ENCODE measurements at regions not wholly inside any gene's neighbourhood (a gene's known extent, or its start where the extent isn't known, plus 50 kb on each side); places are given as distances from the start of the nearest gene placed in this dataset.

DNA sequence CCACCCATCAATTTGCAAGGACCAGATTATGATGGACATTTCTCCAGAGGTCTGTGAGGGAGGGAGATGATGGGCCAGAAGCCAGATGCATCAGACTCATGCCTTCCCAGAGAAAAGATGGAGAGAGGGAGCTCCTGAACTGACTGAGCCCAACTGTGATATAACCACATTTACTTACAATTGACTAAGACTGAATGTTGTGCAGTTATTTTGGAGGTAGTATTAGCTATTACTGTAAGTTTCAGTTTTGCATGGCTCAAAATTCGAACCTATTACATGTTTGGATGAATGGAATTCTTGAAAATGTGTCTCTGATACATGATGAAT is 211.1 kb upstream of the SFSWAP start:
- H3K36me3 Mint-ChIP-seq, result no peaks in the 10 kb centered on the region
- Histone ChIP-seq H3K27ac (no peak overlapping the region), H3K4me2 (no peak overlapping the region), H4K20me1 (ENCODE audit: low read depth) (no peaks in the 10 kb centered on the region), H3F3A (ENCODE audit: low read depth) (no peaks in the 10 kb centered on the region), H3K27me3 (no peaks in the 10 kb centered on the region), H3K4me1 (no peaks in the 10 kb centered on the region), H3K36me3 (no peaks in the 10 kb centered on the region), H3K79me2 (ENCODE audit: low read depth) (no peaks in the 10 kb centered on the region), H3K9ac (no peak overlapping the region), H3K9me3 (ENCODE audit: low read depth) (no peaks in the 10 kb centered on the region), H2AFZ (replicated peaks) (no peak overlapping the region), H3K4me3 (no peak overlapping the region)
- H3K27ac Mint-ChIP-seq, result no peak overlapping the region
- H3K9me3 Mint-ChIP-seq, result no peaks in the 10 kb centered on the region
- H3K4me1 Mint-ChIP-seq, result no peaks in the 10 kb centered on the region
- peaks cover 2% of the 10 kb centered on the region for H3K27me3 Mint-ChIP-seq (ENCODE audit: insufficient read depth, low read depth)
- no peak for DNase-seq (ENCODE audit: low spot score)
- TF ChIP-seq EZH2 (IDR thresholded peaks at IDR 0.05), result no peak
- TF ChIP-seq, protein P1, sequence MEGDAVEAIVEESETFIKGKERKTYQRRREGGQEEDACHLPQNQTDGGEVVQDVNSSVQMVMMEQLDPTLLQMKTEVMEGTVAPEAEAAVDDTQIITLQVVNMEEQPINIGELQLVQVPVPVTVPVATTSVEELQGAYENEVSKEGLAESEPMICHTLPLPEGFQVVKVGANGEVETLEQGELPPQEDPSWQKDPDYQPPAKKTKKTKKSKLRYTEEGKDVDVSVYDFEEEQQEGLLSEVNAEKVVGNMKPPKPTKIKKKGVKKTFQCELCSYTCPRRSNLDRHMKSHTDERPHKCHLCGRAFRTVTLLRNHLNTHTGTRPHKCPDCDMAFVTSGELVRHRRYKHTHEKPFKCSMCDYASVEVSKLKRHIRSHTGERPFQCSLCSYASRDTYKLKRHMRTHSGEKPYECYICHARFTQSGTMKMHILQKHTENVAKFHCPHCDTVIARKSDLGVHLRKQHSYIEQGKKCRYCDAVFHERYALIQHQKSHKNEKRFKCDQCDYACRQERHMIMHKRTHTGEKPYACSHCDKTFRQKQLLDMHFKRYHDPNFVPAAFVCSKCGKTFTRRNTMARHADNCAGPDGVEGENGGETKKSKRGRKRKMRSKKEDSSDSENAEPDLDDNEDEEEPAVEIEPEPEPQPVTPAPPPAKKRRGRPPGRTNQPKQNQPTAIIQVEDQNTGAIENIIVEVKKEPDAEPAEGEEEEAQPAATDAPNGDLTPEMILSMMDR (IDR thresholded peaks at IDR 0.05), result no peak
- no peak for TF ChIP-seq EZH2phosphoT487 (IDR thresholded peaks at IDR 0.05)
- H3K4me3 Mint-ChIP-seq, result no peak overlapping the region

DNA sequence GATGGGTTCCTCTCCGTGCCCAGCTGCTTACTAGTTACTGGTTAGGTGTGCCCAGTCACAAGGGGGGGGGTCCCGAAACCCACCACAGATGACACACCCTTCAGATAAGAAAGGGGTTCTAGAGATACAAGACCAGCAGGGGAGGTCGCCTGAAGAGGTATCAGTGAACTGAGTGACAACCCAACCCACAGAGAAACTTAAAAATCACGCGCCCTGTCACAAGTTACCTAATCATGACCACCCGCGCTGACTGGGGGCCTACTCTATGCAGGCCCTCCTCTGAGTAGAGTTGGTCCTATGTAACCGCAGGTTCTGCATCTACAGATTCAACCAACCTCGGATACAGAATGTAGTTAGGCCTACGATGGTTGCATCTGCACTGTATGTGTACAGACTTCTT is 210.3 kb upstream of the SFSWAP start:
- Histone ChIP-seq H3K27ac (no peak overlapping the region), H3K36me3 (no peaks in the 10 kb centered on the region), H4K20me1 (ENCODE audit: low read depth) (no peaks in the 10 kb centered on the region), H3K9me3 (ENCODE audit: low read depth) (no peaks in the 10 kb centered on the region), H3K9ac (no peak overlapping the region), H3K4me3 (no peak overlapping the region), H3K79me2 (ENCODE audit: low read depth) (no peaks in the 10 kb centered on the region), H3K27me3 (no peaks in the 10 kb centered on the region), H2AFZ (replicated peaks) (no peak overlapping the region), H3F3A (ENCODE audit: low read depth) (no peaks in the 10 kb centered on the region), H3K4me1 (no peaks in the 10 kb centered on the region), H3K4me2 (no peak overlapping the region)
- no peak overlapping the region for H3K4me3 Mint-ChIP-seq
- no peaks in the 10 kb centered on the region for H3K9me3 Mint-ChIP-seq
- TF ChIP-seq EZH2 (IDR thresholded peaks at IDR 0.05), result no peak
- no peak for TF ChIP-seq EZH2phosphoT487 (IDR thresholded peaks at IDR 0.05)
- TF ChIP-seq, protein P1 (IDR thresholded peaks at IDR 0.05), result no peak
- H3K27ac Mint-ChIP-seq, result no peak overlapping the region
- H3K27me3 Mint-ChIP-seq (ENCODE audit: insufficient read depth, low read depth), result peaks cover 2% of the 10 kb centered on the region
- H3K36me3 Mint-ChIP-seq, result no peaks in the 10 kb centered on the region
- H3K4me1 Mint-ChIP-seq, result no peaks in the 10 kb centered on the region
- no peak for DNase-seq (ENCODE audit: low spot score)

DNA sequence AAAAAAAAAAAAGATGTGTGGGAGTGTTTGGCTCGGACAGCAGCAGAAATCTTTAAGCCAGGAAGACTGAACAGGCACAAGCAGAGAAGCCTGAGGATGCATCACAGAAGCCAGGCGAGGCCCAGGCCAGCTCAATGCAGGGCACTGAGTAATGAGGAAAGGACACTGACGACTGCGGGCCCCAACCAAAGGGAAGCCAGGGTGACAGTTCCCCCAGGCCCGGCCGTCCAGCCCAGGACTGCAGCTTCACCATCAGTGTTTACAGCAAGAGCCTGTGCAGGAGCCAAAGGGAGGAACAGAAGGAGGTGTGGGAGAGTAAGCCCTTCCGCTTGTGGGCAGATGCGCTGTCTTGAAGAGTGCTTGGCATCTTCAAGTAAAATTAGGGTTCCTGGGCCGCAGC is 205.3 kb upstream of the SFSWAP start:
- H3K36me3 ChIP-seq, result no peaks in the 10 kb centered on the region
- no peak overlapping the region for H3K4me3 Mint-ChIP-seq
- no peak for TF ChIP-seq EZH2 (IDR thresholded peaks at IDR 0.05)
- no peak for TF ChIP-seq EZH2phosphoT487 (IDR thresholded peaks at IDR 0.05)
- TF ChIP-seq, protein P1 (IDR thresholded peaks at IDR 0.05), result no peak
- no peak overlapping the region for H3K4me3 ChIP-seq
- H3F3A ChIP-seq (ENCODE audit: low read depth), result no peaks in the 10 kb centered on the region
- H3K9me3 ChIP-seq (ENCODE audit: low read depth), result no peaks in the 10 kb centered on the region
- no peak overlapping the region for H3K27ac Mint-ChIP-seq
- no peak for DNase-seq (ENCODE audit: low spot score)
- H3K79me2 ChIP-seq (ENCODE audit: low read depth), result no peaks in the 10 kb centered on the region
- no peaks in the 10 kb centered on the region for H3K9me3 Mint-ChIP-seq
- H3K27me3 Mint-ChIP-seq (ENCODE audit: insufficient read depth, low read depth), result peaks cover 16% of the 10 kb centered on the region
- H3K4me1 Mint-ChIP-seq, result no peaks in the 10 kb centered on the region
- H2AFZ ChIP-seq (replicated peaks), result no peak overlapping the region
- no peaks in the 10 kb centered on the region for H3K4me1 ChIP-seq
- no peak overlapping the region for H3K27ac ChIP-seq
- H3K27me3 ChIP-seq, result no peaks in the 10 kb centered on the region
- no peak overlapping the region for H3K9ac ChIP-seq
- H3K4me2 ChIP-seq, result no peak overlapping the region
- no peaks in the 10 kb centered on the region for H4K20me1 ChIP-seq (ENCODE audit: low read depth)
- H3K36me3 Mint-ChIP-seq, result no peaks in the 10 kb centered on the region

DNA sequence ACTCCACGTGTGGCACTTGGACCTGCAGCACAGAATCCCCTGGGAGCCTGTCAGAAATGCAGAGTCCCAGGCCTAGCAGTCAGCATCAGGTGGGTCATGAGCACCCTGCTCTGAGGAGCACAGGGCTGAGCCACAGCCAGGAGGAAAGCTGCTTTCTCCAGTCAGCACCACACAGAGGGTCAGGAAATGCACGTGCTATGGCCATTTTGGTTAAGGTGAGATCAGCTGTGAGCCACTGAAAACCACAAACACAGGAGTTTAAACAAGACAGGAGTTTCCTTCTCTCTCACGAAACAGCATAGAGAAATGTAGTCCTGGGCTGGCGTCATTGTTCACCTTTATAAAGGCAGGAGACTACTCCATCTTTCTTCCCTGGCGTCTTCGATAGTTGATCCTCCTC is 204.5 kb upstream of the SFSWAP start:
- Mint-ChIP-seq H3K27ac (no peak overlapping the region), H3K36me3 (no peaks in the 10 kb centered on the region), H3K4me3 (no peak overlapping the region), H3K9me3 (no peaks in the 10 kb centered on the region), H3K27me3 (ENCODE audit: insufficient read depth, low read depth) (peaks cover 16% of the 10 kb centered on the region), H3K4me1 (peaks cover 5% of the 10 kb centered on the region)
- Histone ChIP-seq H3F3A (ENCODE audit: low read depth) (no peaks in the 10 kb centered on the region), H3K9me3 (ENCODE audit: low read depth) (no peaks in the 10 kb centered on the region), H3K27ac (no peak overlapping the region), H3K4me2 (no peak overlapping the region), H3K4me3 (no peak overlapping the region), H3K4me1 (no peaks in the 10 kb centered on the region), H3K79me2 (ENCODE audit: low read depth) (no peaks in the 10 kb centered on the region), H3K36me3 (no peaks in the 10 kb centered on the region), H2AFZ (replicated peaks) (no peak overlapping the region), H3K9ac (no peak overlapping the region), H3K27me3 (no peaks in the 10 kb centered on the region), H4K20me1 (ENCODE audit: low read depth) (no peaks in the 10 kb centered on the region)
- TF ChIP-seq EZH2phosphoT487 (IDR thresholded peaks at IDR 0.05) (no peak), EZH2 (IDR thresholded peaks at IDR 0.05) (no peak)
- TF ChIP-seq, protein P1 (IDR thresholded peaks at IDR 0.05), result no peak
- DNase-seq (ENCODE audit: low spot score), result no peak
